ENCODE measurements at regions not wholly inside any gene's neighbourhood (a gene's known extent, or its start where the extent isn't known, plus 50 kb on each side); places are given as distances from the start of the nearest gene placed in this dataset.

DNA sequence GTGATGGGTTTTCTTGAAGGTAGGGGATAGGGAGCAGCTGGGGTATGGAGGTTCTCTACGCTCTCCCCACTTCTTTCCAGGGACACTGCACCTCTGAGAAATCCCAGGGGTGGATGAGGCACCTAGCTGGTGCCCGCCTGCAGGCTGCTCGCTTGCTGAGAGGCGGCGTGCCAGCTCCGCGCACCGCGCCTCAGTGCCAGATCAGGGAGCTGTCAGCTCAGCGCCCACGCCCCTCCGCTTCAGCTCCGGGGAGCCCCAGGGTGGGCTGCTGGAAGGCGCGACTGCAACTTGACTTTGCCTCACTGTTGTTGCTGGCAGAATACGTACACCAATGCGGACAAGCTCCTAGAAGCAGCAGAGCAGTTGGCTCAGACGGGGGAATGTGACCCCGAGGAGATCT lies 345.7 kb upstream of the UMPS start:
- TF ChIP-seq, protein P1, sequence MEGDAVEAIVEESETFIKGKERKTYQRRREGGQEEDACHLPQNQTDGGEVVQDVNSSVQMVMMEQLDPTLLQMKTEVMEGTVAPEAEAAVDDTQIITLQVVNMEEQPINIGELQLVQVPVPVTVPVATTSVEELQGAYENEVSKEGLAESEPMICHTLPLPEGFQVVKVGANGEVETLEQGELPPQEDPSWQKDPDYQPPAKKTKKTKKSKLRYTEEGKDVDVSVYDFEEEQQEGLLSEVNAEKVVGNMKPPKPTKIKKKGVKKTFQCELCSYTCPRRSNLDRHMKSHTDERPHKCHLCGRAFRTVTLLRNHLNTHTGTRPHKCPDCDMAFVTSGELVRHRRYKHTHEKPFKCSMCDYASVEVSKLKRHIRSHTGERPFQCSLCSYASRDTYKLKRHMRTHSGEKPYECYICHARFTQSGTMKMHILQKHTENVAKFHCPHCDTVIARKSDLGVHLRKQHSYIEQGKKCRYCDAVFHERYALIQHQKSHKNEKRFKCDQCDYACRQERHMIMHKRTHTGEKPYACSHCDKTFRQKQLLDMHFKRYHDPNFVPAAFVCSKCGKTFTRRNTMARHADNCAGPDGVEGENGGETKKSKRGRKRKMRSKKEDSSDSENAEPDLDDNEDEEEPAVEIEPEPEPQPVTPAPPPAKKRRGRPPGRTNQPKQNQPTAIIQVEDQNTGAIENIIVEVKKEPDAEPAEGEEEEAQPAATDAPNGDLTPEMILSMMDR (IDR thresholded peaks at IDR 0.05), result no peak
- no peak for TF ChIP-seq POLR2A (IDR thresholded peaks at IDR 0.05)

All from Peyer's patch (tissue), 4 donors.